ENCODE measurements at regions not wholly inside any gene's neighbourhood (a gene's known extent, or its start where the extent isn't known, plus 50 kb on each side); places are given as distances from the start of the nearest gene placed in this dataset.
A peak's percentile ranks its signal among the peaks of the same experiment; 100 is the strongest.
"Not testable (repeated sequence)": the region's sequence is repeated elsewhere in the genome, so short reads cannot be mapped to it uniquely, and the experiment has no call there.

GRCh38 chr6:27106382-27106781 is 141.1 kb upstream of the PRSS16 start:
- DNase-seq (ENCODE audit: low spot score) = no peak

GRCh38 chr6:27111743-27112142 is 135.8 kb upstream of the PRSS16 start:
- DNase-seq (ENCODE audit: low spot score) = no peak

GRCh38 chr6:27112974-27113373 is 134.5 kb upstream of the PRSS16 start:
- DNase-seq (ENCODE audit: low spot score) = no peak

GRCh38 chr6:27119329-27119728 is 128.2 kb upstream of the PRSS16 start:
- no peak for DNase-seq (ENCODE audit: low spot score)

GRCh38 chr6:27119761-27120160 is 127.7 kb upstream of the PRSS16 start:
- no peak for DNase-seq (ENCODE audit: low spot score)

GRCh38 chr6:27121640-27122039 is 125.9 kb upstream of the PRSS16 start:
- no peak for DNase-seq (ENCODE audit: low spot score)

- DNase-seq (ENCODE audit: low spot score) = no peak
Observed at GRCh38 chr6:27124252-27124657, 123.2 kb upstream of the PRSS16 start.

GRCh38 chr6:27126046-27126814 is 121.3 kb upstream of the PRSS16 start:
- DNase-seq (ENCODE audit: low spot score) = no peak

- DNase-seq (ENCODE audit: low spot score) = peak; percentile 93
Observed at GRCh38 chr6:27126815-27127537, 120.5 kb upstream of the PRSS16 start.

- DNase-seq (ENCODE audit: low spot score) = not testable (repeated sequence)
Observed at GRCh38 chr6:27127874-27128273, 119.6 kb upstream of the PRSS16 start.

GRCh38 chr6:27128311-27129094 is 119.0 kb upstream of the PRSS16 start:
- no peak for DNase-seq (ENCODE audit: low spot score)

GRCh38 chr6:27129095-27129815 is 118.2 kb upstream of the PRSS16 start:
- DNase-seq (ENCODE audit: low spot score) = no peak

- DNase-seq (ENCODE audit: low spot score) = no peak
Observed at GRCh38 chr6:27129917-27130316, 117.6 kb upstream of the PRSS16 start.

- peak; percentile 55 for DNase-seq (ENCODE audit: low spot score)
Observed at GRCh38 chr6:27130668-27131428, 116.7 kb upstream of the PRSS16 start.

GRCh38 chr6:27132282-27132531 is 115.3 kb upstream of the PRSS16 start:
- DNase-seq (ENCODE audit: low spot score) = not testable (repeated sequence)

GRCh38 chr6:27132532-27133280 is 114.8 kb upstream of the PRSS16 start:
- peak; percentile 99 for DNase-seq (ENCODE audit: low spot score)

- DNase-seq (ENCODE audit: low spot score) = peak; percentile 68
Observed at GRCh38 chr6:27133281-27134227, 113.9 kb upstream of the PRSS16 start.

GRCh38 chr6:27135087-27135657 is 112.3 kb upstream of the PRSS16 start:
- no peak for DNase-seq (ENCODE audit: low spot score)

GRCh38 chr6:27136077-27136644 is 111.3 kb upstream of the PRSS16 start:
- no peak for DNase-seq (ENCODE audit: low spot score)
